Stimulated activated CD4-positive, alpha-beta T cell treated with anti-CD3 and anti-CD28 coated beads, Interleukin-1b, Interleukin-23, amount 100 ng/mL, for 4 hours (primary cell): ENCODE measurements at regions not wholly inside any gene's neighbourhood (a gene's known extent, or its start where the extent isn't known, plus 50 kb on each side); places are given as distances from the start of the nearest gene placed in this dataset.
"Not testable (repeated sequence)": the region's sequence is repeated elsewhere in the genome, so short reads cannot be mapped to it uniquely, and the experiment has no call there.

Source experiments
- DNase-seq, 2 donors: peaks; one replicate each; pipeline ENCODE4 v3.0.0-alpha.2; 2020; ENCODE audit warnings: low read depth in 2 of 2

DNA sequence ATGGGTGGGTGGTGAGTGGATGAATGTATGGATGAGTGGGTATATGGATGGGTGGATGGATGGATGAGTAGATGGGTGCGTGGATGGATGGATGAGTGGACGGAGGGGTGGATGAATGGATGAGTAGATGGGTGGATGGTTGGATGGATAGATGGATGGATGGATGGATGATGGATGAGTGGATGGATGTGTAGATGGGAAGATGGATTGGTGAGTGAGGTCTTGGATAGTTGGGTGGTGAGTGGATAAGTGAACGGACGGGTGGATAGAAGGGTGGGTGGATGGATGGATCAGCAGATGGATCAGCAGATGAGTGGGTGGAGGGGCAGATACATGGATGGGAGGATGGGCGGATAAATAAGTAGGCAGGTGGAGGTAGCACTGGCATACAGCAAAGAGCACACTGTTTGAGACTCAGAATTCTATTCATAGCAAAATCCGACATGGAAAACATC lies 163.5 kb downstream of the C9orf50 start:
- DNase-seq: no peak

DNA sequence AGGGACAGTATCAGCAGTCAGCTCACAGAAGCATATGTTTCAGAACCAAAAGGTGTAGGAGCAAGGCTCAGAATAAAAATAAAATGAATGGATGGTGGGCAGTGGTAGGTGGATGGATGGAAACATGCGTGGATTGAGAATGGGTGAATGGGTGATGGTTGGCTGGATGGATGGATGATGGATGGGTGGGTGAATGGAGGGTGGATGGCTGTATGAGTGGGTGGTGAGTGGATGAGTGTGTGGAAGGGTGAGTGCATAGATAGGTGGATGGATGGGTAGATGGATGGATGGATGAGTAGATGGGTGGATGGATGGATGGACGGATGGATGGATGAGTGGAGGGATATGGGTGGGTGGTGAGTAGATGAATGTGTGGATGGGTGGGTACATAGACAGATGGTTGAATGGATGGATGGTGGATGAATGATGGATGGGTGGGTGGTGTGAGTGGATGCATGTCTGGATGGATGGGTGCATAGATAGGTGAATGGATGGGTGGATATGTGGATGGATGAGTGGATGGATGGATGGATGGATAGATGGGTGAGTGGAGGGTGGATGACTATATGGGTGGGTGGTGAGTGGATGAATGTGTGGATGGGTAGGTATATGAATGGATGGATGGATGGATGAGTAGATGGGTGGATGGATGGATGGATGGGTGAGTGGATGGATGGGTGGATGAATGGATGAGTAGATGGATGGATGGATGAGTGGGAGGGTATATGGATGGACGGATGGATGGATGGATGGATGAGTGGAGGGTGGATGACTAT lies 164.2 kb downstream of the C9orf50 start:
- DNase-seq: no peak

DNA sequence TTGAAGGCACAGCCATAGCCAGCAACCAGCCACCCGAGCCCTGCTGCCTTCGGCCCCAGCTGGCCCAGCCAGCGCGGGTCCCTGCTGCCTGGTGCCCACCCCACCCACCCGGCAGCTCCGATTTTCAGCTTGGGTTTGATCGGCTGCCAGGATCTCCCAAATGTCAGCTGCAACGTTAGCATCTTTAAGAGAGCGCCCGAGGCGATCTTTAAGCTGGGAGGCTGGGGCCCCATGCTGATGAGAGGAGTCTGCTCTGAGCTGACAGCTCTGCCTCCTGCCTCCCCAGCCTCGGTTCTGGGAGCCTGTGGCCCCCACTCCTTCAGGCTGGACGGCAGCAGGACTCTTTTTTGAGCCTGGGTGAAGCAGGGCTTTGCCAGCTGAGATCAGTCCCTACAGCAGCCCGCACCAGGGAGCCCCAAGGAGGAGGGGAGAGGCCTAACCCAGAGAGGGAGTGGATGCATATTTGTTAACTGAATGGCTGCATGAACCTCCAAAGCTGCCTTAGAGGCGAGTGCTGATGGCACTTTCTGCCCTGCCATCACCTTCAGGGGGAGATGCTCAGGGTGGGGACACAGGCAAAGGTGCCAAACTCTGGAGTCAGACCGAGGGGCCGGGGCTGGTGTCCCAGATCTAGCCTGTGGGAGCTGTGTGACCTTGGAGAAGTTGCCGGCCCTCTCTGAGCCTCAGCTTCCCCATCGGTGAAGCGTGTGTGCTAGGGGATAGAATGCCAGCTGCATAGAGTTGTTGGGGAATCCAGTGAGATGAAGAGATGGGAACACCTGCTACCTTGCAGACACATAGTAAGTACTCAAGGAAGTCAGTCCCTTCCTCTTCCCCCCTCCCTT lies 165.5 kb downstream of the C9orf50 start:
- DNase-seq: no peak

DNA sequence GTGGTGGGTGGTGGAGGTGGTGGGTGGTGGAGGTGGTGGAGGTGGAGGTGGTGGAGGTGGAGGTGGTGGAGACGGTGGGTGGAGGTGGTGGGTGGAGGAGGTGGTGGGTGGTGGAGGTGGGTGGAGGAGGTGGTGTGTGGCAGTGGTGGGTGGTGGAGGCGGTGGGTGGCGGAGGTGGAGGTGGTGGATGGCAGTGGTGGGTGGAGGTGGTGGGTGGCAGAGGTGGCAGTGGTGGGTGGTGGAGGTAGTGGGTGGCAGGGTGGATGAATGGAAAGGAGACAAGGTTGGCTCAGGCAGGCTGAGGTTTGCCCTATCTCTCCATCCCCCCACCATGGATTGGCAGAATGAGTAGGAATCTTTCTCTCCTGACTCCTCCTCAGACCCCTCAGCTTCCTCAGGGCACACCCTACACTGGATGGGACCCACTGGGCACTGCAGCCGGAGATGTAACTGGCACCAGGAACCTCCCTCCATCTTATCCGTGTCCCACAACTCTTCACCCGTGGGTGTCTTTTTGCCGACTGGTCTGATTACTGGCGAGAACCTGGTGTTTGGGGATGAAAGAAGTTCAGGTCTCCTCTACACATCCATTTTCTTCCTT lies 166.3 kb downstream of the C9orf50 start:
- DNase-seq: no peak

DNA sequence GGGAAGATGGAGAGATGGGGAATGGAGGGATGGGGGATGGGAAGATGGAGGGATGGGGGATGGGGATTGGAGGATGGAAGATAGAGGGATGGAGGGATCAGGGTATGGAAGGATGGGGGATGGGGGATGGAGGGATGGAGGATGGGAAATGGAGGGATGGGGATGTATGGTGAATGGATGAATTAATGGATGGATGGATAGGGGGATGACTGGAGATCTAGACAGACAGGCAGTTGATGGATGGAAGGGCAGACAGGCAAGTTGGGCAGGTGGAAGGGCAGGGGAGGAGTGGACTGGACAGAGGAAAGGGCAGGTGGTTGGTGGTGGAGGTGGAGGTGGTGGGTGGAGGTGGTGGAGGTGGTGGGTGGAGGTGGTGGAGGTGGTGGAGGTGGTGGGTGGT lies 167.2 kb downstream of the C9orf50 start:
- no peak for DNase-seq

DNA sequence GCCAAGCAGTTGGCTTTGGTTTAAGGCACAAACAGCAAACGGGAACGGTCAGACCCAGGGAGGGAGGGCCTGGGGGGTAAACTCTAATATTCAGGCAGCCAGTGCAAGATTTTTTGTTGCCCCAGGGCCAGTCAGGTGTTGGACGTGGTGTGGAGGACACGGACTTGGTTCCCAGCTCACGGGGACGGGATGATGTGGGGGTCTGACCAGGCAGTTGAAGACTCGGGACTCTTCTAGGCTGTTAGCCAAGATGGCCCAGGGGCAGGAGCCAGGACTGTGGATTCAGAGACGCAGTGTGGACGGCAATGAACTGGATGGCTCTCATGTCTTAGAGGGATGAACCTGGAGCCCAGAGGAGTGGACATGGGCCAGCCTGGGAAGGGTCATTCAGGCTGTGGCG lies 169.2 kb downstream of the C9orf50 start:
- no peak for DNase-seq

DNA sequence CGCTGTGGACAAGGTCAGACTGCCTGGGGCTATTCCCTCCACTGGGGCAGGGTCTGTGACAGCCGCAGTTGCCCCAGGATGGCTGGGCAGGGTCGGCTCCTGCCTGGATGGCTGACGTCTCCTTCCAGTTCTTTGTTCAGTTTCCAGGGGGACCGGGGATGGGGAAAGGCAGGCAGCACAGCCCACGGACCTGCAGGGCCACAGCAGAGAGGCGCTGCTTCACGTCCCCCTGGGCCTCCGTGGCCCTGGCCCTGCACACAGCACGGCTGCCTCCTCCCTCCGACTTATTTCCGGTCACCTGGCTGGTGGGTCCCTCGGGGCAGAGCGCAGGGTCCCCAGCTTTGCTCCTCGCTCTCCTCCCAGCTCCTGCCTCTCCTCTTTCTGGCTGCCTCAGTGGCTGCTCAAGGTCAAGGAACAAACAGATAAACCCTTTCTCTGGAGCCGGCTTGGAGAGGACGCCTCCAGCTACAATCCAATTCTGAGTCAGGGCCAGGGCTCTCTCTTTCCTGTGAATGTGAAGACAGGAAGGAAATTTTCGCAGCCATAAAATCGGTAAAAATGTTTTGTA lies 169.7 kb downstream of the C9orf50 start:
- DNase-seq: no peak

DNA sequence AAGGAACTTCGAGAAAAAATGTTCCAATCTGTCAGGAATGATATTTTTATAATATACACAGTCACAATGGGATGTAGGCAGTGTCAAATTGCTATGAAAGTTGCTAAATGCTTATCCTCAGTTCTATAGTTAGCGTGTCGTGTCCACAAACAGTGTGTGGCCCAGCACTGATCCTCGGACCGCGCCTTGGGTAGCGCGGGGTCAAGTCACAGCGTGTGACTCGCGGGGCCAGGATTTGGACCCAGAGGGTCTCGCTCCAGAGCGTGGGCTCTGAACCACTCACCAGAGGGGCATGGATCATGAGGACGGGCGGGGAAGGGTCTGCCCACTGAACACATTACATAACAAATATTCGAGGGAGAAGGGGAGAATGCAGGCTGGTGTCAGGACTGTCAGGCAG lies 171.8 kb downstream of the C9orf50 start:
- no peak for DNase-seq

DNA sequence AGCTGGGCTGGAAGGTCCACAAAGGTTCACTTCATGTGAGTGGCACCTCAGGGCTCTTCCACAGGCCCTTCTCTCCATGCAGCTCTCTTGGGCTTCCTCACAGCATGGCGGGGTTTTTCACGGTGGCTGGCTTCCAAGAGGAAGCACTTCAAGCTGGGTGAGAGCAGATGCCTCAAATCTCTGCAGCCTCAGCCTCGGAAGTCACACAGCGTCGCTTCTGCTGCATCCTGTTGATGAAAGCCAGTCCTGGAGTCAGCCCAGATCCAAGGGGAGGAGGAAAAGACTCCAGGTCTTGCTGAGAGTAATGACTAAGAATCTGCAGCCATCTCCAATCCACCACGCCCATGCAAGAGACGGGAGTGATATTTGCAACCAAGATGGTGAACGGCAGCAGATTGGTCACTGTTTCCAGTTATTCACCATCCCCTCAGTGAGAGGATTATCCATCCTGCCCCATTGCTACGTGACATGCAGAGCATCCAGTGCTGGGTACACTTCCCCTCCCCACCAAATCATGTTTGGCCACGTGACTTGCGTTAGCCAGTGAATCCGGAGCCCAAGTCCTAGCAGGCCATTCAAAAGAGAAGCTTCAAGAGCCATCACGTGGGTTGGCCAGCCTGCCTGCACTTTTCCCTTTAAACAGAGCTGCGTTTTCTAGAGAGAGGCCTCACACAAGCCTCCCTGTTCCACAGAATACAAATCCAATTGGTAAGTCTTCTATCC lies 173.9 kb downstream of the C9orf50 start:
- no peak for DNase-seq

DNA sequence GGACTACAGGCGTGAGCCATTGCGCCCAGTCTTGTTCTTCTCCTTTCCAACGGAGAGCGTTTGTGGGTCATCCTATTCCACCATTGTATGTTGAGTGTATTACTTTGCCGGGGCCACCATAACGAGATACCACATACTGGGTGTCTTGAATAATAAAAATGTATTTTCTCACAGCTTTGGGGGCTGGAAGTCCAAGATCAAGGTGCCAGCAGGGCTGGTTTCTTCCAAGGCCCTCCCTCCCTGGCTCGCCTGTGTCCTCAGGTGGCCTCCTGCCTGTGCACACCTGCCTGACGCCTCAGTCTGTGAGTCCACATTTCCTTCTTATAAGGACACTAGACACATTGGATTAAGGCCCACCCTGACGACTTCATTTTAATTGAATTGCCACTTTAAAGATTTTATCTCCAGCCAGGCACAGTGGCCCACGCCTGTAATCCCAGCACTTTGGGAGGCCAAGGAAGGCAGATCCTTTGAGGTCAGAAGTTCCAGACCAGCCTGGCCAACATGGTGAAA lies 175.1 kb downstream of the C9orf50 start:
- DNase-seq: no peak

DNA sequence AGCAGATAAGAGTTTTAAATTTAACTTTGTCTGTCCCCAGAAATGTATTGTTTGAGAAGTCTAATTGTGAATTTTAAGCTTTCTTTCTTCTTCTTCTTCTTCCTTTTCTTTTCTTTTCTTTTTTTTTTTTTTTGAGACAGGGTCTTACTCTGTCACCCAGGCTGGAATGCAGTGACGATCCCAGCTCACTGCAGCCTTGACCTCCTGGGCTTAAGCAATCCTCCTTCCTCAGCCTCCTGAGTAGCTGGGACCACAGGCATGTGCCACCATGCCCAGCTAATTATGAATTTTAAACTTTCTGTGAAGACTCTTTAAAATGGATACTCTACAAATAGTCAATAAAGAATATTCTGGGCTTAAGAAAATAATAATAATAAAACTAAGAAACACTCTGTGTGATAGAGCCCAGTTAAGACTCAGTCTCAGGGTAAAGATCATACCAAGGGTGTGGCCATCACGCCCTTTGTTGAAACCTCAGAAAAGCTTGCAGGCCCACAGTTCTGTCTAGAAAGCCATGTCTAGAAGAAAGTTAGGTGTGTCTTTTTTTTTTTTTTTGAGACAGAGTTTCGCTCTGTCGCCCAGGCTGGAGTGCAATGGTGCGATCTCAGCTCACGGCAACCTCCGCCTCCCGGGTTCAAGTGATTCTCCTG lies 177.3 kb downstream of the C9orf50 start:
- not testable (repeated sequence) for DNase-seq

DNA sequence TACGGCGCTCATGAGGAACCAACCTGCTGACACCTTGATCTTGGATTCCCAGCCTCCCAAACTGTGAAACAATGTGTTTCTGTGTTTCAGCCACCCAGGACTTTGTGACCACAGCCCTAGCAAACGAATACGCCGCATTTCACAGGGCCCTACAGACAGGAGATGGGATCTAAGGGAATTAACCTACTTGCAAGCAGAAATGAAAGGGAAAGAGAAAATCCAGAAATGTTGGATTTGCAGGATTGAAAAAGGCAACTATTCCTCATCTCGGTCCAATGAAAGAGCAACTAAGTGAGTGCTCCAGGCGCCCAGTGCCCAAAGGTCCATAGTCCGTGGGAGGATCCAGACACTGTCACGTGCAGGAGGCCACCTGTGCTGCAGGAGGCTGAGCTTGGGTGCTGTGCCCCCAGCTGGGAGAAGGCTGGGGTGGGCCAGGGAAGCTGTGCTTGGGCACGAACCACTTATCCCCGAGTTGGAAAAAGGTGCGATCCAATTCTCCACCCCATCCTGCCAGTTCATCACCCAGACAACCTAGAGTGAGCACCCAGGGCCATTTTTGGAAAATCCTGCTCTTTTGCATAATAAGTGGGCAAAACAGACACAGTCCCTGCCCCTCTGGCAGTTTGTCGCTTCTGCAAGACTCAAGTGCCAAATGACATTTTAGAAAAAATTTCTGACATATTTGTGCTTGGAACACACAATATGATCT lies 177.9 kb downstream of the C9orf50 start:
- DNase-seq: no peak

DNA sequence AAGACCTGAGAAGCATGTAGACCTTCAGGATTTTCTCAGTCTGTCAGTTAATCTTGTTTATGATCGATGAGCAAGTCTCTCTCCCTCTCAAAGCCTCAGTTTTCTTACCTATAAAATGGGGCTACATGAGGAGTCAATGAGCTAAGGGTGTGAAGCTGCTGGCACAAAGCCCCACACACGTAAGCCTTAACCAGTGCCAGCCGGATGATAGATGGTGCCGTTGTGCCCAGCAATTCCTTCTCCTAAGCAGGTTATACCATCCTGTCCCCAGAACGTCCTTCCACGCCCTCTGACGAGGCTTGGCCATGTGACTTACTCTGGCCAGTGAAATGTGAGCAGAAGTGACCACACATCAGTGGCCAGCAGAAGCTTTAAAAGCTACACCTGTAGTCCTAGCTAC lies 179.0 kb downstream of the C9orf50 start:
- DNase-seq: no peak

DNA sequence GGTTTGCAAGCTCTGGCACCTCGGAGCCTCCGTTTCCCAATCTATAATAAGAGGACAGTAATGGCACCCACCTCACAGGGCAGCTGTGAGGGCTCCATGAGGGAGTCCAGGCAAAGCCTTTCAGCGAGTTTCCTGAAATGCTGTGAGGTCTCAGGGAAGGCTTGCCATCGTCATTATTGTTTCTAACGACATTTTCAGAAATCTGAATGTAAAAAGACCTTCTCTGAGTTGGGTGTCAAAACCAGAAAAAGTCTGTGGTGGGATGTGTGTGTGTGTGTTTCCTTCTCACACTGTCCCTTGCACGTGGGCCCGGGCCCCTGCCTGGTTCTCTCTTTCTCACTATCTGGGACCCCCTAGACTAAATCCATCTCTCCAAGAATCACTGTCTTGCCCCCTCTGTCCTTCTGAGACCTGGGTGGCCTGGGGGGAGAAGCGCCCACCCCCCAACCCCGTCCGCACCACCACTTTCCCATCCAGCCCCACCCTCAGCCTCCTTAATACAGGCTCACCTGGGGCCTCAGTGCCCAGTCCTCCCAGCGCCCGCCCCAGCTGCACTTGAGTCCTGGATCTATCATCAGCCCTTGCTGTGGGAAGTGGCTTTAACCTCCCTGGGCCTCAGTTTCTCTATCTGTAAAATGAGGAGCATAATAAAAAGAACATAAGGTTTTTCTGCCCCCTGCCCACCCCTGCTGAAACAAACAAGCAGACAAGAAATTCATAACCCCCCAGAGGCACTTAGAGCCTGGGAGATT lies 180.3 kb downstream of the C9orf50 start:
- no peak for DNase-seq

DNA sequence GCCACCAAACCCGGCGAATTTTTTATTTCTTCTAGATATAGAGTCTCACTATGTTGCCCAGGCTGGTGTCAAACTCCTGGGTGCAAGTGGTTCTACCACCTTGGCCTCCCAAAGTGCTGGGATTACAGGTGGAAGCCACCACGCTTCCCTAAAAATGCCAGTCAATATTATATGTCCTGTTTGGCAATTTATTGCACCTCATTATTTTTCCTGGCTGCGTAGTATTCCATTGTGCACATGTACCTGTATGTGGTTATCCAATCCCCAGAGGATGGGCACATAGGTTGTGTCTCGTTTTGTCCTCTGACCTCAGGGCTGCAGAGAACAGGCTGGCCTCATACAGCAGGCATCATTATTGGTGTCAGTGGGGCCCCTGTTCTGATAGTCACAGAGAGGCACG lies 181.7 kb downstream of the C9orf50 start:
- no peak for DNase-seq

DNA sequence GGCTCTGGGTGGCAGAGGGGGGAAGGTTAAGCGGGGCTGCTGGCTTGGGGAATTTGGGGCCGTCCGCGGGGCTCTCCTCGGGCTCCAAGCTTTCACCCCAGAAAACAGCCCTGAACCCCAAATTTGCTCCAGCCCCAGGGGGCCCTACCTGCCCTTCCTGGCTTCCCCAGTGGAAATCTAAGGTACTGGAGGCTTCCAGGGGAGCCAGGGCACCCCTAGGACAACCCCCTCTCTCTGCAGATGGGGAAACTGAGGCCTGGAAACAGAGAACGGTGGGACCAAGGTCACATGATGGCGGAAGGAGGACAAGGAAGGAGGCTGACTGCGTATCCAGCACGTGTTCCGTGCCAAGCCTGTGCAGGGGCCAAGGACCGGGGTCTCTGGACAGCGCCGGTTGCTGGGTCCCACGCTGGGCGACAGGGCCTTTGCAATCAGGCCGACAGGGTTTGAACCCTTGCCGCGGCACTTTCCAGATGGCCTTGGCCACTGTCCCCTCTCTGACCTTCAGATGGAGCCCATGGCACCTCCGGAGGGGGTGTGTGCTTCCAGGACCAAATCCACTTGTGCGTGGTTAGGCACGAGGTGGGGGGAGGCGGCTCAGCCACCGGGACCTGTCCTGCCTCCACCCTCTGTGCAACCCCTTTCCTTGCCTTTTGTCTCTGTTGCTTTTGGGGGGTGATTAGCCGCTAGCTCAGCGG lies 183.1 kb downstream of the C9orf50 start:
- DNase-seq: no peak

DNA sequence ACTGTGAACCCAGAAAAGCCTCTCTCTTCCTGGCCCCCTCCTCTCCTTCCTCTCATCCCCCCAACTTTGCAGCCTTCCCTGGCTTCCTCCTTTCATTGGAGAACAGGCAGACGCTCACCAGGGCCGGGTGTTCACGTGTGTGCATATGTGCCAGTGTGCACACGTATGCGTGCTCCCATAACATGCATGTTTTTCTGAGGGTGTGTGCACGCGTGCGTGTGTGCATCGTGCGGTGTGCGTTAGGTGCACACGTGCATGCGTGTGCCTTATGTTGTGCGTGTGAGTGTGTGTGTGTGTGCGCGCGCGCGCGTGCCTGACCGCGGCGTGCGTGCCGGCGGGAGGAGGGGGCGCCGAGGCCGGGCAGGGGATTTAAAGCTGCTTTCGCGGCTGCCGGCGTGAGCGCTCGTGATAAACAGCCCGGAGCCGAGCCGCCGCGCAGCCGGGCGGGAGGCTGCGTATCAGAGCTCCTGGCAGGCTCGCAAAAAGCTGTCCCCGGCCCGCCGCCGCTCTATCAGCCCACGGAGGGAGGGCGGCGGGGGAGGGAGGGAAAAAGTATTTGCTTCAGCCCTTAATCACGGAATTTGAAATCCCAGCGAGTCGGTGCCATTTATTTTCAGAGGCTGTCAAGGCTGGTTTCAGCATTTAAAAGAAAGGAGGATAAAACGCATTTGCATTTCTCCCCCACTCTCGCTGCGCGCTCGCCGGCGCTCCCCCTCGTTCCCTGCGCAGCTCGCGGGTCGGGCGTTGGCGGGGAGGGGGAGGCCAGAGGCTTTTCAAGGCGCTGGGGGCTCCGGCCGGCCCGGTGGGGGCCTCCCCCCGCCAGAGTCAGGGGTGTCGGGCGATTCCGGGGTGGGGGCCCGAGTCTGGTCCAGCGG lies 183.9 kb downstream of the C9orf50 start:
- DNase-seq: peak; percentile 29 to 33
